ENCODE measurements at regions not wholly inside any gene's neighbourhood (a gene's known extent, or its start where the extent isn't known, plus 50 kb on each side); places are given as distances from the start of the nearest gene placed in this dataset.

DNA sequence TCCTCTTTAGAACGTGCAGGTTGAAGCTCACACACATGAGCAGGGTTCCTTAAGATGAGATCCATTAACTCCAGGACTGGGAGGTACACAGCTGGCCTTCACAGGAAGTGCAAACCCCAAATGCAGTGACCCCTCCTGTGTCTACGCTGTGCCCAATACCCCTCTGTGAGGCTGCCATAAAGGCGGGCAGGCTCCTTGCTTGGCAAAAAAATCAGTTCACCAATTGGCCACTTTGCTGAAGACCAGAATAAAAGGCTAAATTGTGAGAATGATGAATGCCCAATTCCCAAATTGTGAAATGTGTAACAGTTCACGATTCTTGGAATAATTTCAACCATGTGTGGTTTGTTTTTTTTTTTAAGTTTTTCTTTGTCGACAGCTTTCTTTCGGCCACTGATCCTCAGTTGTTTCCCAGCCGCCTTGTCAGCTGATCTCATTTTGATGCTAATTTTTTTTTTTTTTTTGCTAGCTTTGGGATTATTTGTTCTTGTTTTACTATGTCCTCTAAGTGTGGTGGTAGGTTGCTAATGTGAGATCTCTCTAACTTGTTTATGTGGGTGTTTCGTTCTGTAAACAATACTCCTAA lies 101.9 kb upstream of the PRSS58 start:
- H3K27ac ChIP-seq: peak overlapping the region in 1 of 5 donors; percentile 15
- no peak for DNase-seq
- H3K9me3 ChIP-seq: no peaks in the 10 kb centered on the region
- intact Hi-C loops (cut with DNase I; ENCODE audit: low total_unique reads): no loop called here
- 58 to 67% (median 61%) methylated on average over 8 of the region's 8 CpGs for WGBS, 5 donors
- H3K4me1 ChIP-seq: peaks cover 0 to 6% (median 3%) of the 10 kb centered on the region in 4 donors
- no peak for TF ChIP-seq EP300 (IDR thresholded peaks at IDR 0.05)
- no peak for TF ChIP-seq POLR2AphosphoS5 (IDR thresholded peaks at IDR 0.05)
- no peak for TF ChIP-seq CTCF (IDR thresholded peaks at IDR 0.05)
- no peak for TF ChIP-seq POLR2A (IDR thresholded peaks at IDR 0.05)
- H3K36me3 ChIP-seq: no peaks in the 10 kb centered on the region
- H3K4me3 ChIP-seq: no peak overlapping the region
- no peaks in the 10 kb centered on the region for H3K27me3 ChIP-seq

- peak in 1 of 2 donors; percentile 79 for DNase-seq
- TF ChIP-seq CTCF (IDR thresholded peaks at IDR 0.05) (peak in 5 of 7 experiments; percentile 13 to 60 (median 43)), POLR2A (IDR thresholded peaks at IDR 0.05) (no peak)
- 12 to 24% (median 21%) methylated on average over 2 of the region's 2 CpGs for WGBS, 5 donors
- intact Hi-C loops (cut with DNase I; ENCODE audit: low total_unique reads): no loop called here
- H3K36me3 ChIP-seq: no peaks in the 10 kb centered on the region
- no peaks in the 10 kb centered on the region for H3K27me3 ChIP-seq
- peaks cover 0 to 6% (median 3%) of the 10 kb centered on the region in 4 donors for H3K4me1 ChIP-seq
- no peak overlapping the region for H3K4me3 ChIP-seq
- no peaks in the 10 kb centered on the region for H3K9me3 ChIP-seq
- H3K27ac ChIP-seq: no peak overlapping the region
Measured at GRCh38 chr7:142357953-142358520, 100.2 kb upstream of the PRSS58 start.

DNA sequence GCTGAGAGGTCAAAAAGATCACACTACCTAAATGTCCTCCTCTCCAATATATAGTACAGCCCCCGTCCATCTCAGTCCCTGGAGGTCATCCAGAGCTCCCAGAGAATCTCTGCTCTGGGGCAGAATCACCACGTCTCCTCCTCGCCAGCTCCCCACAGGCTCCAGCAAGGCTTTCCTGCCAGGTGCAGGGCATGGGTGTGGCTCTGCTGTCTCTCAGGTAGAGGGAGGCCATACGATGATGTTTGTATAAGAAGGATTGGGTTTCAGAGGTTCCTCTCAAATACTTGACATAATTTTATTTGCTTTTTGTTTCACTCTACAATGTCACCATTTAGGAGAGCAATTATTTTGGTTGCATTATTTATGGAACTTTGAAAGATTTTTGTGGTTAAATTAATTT lies 98.3 kb upstream of the PRSS58 start:
- Histone ChIP-seq H3K27me3 (peaks cover 0 to under 1% (median 0%) of the 10 kb centered on the region in 3 donors), H3K36me3 (no peaks in the 10 kb centered on the region), H3K4me3 (no peak overlapping the region), H3K4me1 (peaks cover 0 to 6% (median 3%) of the 10 kb centered on the region in 4 donors), H3K9me3 (no peaks in the 10 kb centered on the region), H3K27ac (no peak overlapping the region)
- no peak for DNase-seq
- TF ChIP-seq POLR2AphosphoS5 (IDR thresholded peaks at IDR 0.05): no peak
- TF ChIP-seq CTCF (IDR thresholded peaks at IDR 0.05): no peak
- TF ChIP-seq EP300 (IDR thresholded peaks at IDR 0.05): no peak
- TF ChIP-seq POLR2A (IDR thresholded peaks at IDR 0.05): no peak
- WGBS, 5 donors: 27 to 49% (median 40%) methylated on average over 4 of the region's 4 CpGs
- intact Hi-C loops (cut with DNase I; ENCODE audit: low total_unique reads): no loop called here

DNA sequence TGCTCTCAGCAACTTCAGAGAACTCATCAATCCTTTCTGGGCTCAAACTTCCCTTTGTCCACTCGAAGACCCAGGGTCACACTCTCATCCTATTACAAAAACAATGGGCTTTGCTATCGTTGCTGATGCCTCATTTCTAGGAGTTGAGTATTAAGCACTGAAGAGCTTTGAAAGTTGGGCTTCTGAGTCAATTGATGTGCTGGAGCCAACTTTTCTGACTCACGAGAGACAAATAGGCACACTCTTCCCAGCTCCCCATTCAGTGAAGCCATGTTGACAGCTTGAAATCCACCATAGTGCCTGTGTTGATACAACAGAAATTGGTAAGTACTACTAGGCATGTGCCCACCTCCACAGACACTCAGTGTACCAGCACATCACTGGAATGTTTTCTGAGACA lies 97.5 kb upstream of the PRSS58 start:
- intact Hi-C loops (cut with DNase I; ENCODE audit: low total_unique reads): no loop called here
- 44 to 54% (median 50%) methylated on average over 3 of the region's 3 CpGs for WGBS, 5 donors
- TF ChIP-seq POLR2AphosphoS5 (IDR thresholded peaks at IDR 0.05) (no peak), POLR2A (IDR thresholded peaks at IDR 0.05) (no peak), CTCF (IDR thresholded peaks at IDR 0.05) (no peak), EP300 (IDR thresholded peaks at IDR 0.05) (no peak)
- Histone ChIP-seq H3K4me1 (peaks cover 0 to 6% (median 3%) of the 10 kb centered on the region in 4 donors), H3K9me3 (no peaks in the 10 kb centered on the region), H3K27ac (no peak overlapping the region), H3K4me3 (no peak overlapping the region), H3K36me3 (no peaks in the 10 kb centered on the region), H3K27me3 (peaks cover 0 to 6% (median 0%) of the 10 kb centered on the region in 3 donors)
- DNase-seq: no peak
